HCT116 (cell line): ENCODE measurements at regions not wholly inside any gene's neighbourhood (a gene's known extent, or its start where the extent isn't known, plus 50 kb on each side); places are given as distances from the start of the nearest gene placed in this dataset.

Experiments
- EZH2 ChIP-seq: fragments of 200-600 bp; sonication (generic); IDR thresholded peaks from 2 replicates; pipeline ENCODE4 v1.6.1; 2017; ENCODE audit warnings: antibody characterized with exemption, mixed run types
- EZH2phosphoT487 ChIP-seq: fragments of 200-600 bp; IDR thresholded peaks from 2 replicates; pipeline ENCODE4 v1.6.1; 2018; ENCODE audit warnings: antibody characterized with exemption, borderline replicate concordance
- POLR2A ChIP-seq: IDR thresholded peaks from 2 replicates; pipeline ENCODE4 v1.7.0; 2011; ENCODE audit warnings: borderline replicate concordance; ENCODE audit not compliant: insufficient read depth, insufficient read length; ENCODE audit errors: extremely low read depth
- POLR2AphosphoS5 ChIP-seq: IDR thresholded peaks from 2 replicates; pipeline ENCODE4 v1.6.1; 2011; ENCODE audit warnings: mild to moderate bottlenecking, low read depth, low read length, moderate library complexity
- SIN3A ChIP-seq: IDR thresholded peaks from 2 replicates; pipeline ENCODE4 v1.6.1; 2012; ENCODE audit warnings: low read depth
- YY1 ChIP-seq: IDR thresholded peaks from 2 replicates; pipeline ENCODE4 v1.6.1; 2011; ENCODE audit warnings: low read length, low read depth, moderate library complexity, mild to moderate bottlenecking; ENCODE audit not compliant: insufficient replicate concordance; ENCODE audit errors: extremely low read depth
- ZNF274 ChIP-seq: fragments of 200-500 bp; sonication (Bioruptor generic); IDR thresholded peaks from 2 replicates; pipeline ENCODE4 v1.6.1; 2014; ENCODE audit warnings: mild to moderate bottlenecking, low read depth, low read length, inconsistent platforms
- TF ChIP-seq, protein P1 (sequence below): IDR thresholded peaks from 2 replicates; pipeline ENCODE4 v1.6.1; 2012
- TF ChIP-seq, protein P2 (sequence below), 3 experiments: fragments of 200-600 bp in 1 of 3; sonication (generic) in 1 of 3; IDR thresholded peaks in 2 of 3; conservative IDR thresholded peaks in 1 of 3; 2 replicates each; pipeline ENCODE4 v1.5.1; 2012 to 2017; ENCODE audit warnings: low read depth in 2 of 3, low read length in 2 of 3, antibody characterized with exemption in 1 of 3, borderline replicate concordance in 1 of 3, control low read depth in 1 of 3, mild to moderate bottlenecking in 1 of 3, mixed read lengths in 1 of 3, mixed run types in 1 of 3, moderate library complexity in 1 of 3; ENCODE audit not compliant: insufficient read depth in 1 of 3
- TF ChIP-seq, protein P3 (sequence below): IDR thresholded peaks from 2 replicates; pipeline ENCODE4 v1.6.1; 2012; ENCODE audit warnings: low read depth

DNA sequence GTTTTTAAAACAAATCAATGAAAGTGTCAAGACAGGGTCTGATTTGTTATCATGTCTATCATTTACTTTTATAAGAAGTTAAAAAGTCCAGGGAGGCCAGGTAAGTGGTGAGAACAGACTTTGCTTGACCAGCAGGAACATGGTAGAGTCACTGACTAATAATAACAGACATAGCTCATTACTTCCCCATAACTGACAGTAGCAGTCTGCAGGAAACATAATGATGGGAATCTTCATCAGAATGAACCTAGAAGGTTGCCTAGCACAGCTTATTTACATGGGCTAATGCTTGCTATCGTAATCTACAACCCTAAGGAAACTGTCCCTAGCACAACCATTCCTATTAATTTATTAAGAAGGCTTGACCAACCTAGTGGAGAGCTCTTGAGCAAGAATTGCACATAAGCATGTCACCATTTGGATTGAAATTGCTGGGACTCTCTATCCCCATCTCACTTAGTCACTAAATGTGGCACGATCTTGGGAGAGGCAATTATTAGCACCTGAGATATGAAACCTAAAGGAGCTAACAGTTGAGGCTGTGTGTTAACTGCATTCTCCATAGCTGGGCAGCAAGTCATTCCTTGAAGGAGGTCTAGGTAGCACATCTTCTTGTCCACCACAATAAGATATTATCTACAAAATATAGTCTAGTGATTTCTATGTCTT lies 139.6 kb upstream of the ZBTB20 start:
- TF ChIP-seq, protein P1, sequence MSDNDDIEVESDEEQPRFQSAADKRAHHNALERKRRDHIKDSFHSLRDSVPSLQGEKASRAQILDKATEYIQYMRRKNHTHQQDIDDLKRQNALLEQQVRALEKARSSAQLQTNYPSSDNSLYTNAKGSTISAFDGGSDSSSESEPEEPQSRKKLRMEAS = no peak
- TF ChIP-seq SIN3A (no peak), POLR2AphosphoS5 (no peak), YY1 (no peak), EZH2 (no peak), EZH2phosphoT487 (no peak), ZNF274 (no peak), POLR2A (no peak)
- TF ChIP-seq, protein P2, sequence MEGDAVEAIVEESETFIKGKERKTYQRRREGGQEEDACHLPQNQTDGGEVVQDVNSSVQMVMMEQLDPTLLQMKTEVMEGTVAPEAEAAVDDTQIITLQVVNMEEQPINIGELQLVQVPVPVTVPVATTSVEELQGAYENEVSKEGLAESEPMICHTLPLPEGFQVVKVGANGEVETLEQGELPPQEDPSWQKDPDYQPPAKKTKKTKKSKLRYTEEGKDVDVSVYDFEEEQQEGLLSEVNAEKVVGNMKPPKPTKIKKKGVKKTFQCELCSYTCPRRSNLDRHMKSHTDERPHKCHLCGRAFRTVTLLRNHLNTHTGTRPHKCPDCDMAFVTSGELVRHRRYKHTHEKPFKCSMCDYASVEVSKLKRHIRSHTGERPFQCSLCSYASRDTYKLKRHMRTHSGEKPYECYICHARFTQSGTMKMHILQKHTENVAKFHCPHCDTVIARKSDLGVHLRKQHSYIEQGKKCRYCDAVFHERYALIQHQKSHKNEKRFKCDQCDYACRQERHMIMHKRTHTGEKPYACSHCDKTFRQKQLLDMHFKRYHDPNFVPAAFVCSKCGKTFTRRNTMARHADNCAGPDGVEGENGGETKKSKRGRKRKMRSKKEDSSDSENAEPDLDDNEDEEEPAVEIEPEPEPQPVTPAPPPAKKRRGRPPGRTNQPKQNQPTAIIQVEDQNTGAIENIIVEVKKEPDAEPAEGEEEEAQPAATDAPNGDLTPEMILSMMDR (IDR thresholded peaks at IDR 0.05 in 2 of 3, conservative IDR thresholded peaks at IDR 0.05 in 1 of 3; ENCODE audit: borderline replicate concordance in 1 of 3, insufficient read depth in 1 of 3, low read depth in 2 of 3, low read length in 2 of 3) = no peak
- TF ChIP-seq, protein P3, sequence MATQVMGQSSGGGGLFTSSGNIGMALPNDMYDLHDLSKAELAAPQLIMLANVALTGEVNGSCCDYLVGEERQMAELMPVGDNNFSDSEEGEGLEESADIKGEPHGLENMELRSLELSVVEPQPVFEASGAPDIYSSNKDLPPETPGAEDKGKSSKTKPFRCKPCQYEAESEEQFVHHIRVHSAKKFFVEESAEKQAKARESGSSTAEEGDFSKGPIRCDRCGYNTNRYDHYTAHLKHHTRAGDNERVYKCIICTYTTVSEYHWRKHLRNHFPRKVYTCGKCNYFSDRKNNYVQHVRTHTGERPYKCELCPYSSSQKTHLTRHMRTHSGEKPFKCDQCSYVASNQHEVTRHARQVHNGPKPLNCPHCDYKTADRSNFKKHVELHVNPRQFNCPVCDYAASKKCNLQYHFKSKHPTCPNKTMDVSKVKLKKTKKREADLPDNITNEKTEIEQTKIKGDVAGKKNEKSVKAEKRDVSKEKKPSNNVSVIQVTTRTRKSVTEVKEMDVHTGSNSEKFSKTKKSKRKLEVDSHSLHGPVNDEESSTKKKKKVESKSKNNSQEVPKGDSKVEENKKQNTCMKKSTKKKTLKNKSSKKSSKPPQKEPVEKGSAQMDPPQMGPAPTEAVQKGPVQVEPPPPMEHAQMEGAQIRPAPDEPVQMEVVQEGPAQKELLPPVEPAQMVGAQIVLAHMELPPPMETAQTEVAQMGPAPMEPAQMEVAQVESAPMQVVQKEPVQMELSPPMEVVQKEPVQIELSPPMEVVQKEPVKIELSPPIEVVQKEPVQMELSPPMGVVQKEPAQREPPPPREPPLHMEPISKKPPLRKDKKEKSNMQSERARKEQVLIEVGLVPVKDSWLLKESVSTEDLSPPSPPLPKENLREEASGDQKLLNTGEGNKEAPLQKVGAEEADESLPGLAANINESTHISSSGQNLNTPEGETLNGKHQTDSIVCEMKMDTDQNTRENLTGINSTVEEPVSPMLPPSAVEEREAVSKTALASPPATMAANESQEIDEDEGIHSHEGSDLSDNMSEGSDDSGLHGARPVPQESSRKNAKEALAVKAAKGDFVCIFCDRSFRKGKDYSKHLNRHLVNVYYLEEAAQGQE = no peak
